Naive thymus-derived CD4-positive, alpha-beta T cell (primary cell): ENCODE measurements at regions not wholly inside any gene's neighbourhood (a gene's known extent, or its start where the extent isn't known, plus 50 kb on each side); places are given as distances from the start of the nearest gene placed in this dataset.

Experiments
- ATAC-seq: fragments of 150-1000 bp; cut with Tn5 transposase; 2 replicates; pipeline ENCODE4 v1.10.0; 2021; ENCODE audit warnings: mild to moderate bottlenecking, moderate library complexity
- CTCF ChIA-PET: fragments of 350-600 bp; sonication (Branson Sonifier 250); formaldehyde crosslinking; loops from one replicate; lab custom pipeline; 2021; ENCODE audit warnings: antibody characterized with exemption; lab: Charles Lee
- POLR2A ChIA-PET: fragments of 350-600 bp; sonication (Branson Sonifier 250); formaldehyde crosslinking; loops from one replicate; lab custom pipeline; 2021; ENCODE audit warnings: antibody characterized with exemption, inconsistent platforms; lab: Charles Lee
- DNase-seq, 9 donors: peaks; one replicate each; pipeline versions ENCODE4 v3.0.0 to v3.0.0-alpha.2; 2020 to 2022; ENCODE audit warnings: mixed read lengths in 1 of 9
- H3K27ac ChIP-seq: one replicate; pipeline ENCODE4 v1.7.0; 2013; ENCODE audit warnings: mild to moderate bottlenecking, low read depth, low read length, moderate library complexity
- H3K27me3 ChIP-seq, 2 donors: one replicate each; pipeline ENCODE4 v1.7.0; 2013; ENCODE audit warnings: low read length in 2 of 2, mild to moderate bottlenecking in 2 of 2, moderate library complexity in 2 of 2; ENCODE audit not compliant: control insufficient read depth in 2 of 2, insufficient read depth in 2 of 2
- H3K36me3 ChIP-seq, 3 experiments: 1 replicate in 2 of 3; 2 replicates in 1 of 3; pipeline ENCODE4 v1.7.0; 2013; ENCODE audit warnings: low read length in 3 of 3, mild to moderate bottlenecking in 3 of 3, moderate library complexity in 1 of 3; ENCODE audit not compliant: insufficient read depth in 3 of 3, control insufficient read depth in 2 of 3
- H3K4me1 ChIP-seq, 2 donors: one replicate each; pipeline ENCODE4 v1.7.0; 2013; ENCODE audit warnings: low read length in 2 of 2, mild to moderate bottlenecking in 2 of 2, moderate library complexity in 1 of 2; ENCODE audit not compliant: control insufficient read depth in 2 of 2, insufficient read depth in 2 of 2
- H3K4me3 ChIP-seq: 2 replicates; pipeline ENCODE4 v1.7.0; 2013; ENCODE audit warnings: mild to moderate bottlenecking, low read length
- H3K9me3 ChIP-seq, 3 experiments: 1 replicate in 2 of 3; 2 replicates in 1 of 3; pipeline ENCODE4 v1.7.0; 2013; ENCODE audit warnings: low read length in 3 of 3; ENCODE audit not compliant: control insufficient read depth in 2 of 3
- H3K27ac Mint-ChIP-seq, 9 donors: one replicate each; pipeline ENCODE4 v1.8.0; 2020 to 2022; ENCODE audit warnings: mixed read lengths in 9 of 9, mild to moderate bottlenecking in 8 of 9, moderate library complexity in 5 of 9, inconsistent platforms in 2 of 9
- H3K27me3 Mint-ChIP-seq, 5 donors: one replicate each; pipeline ENCODE4 v1.8.0; 2021 to 2022; ENCODE audit warnings: mixed read lengths in 5 of 5, mild to moderate bottlenecking in 1 of 5
- H3K36me3 Mint-ChIP-seq, 5 donors: one replicate each; pipeline ENCODE4 v1.8.0; 2020 to 2022; ENCODE audit warnings: mixed read lengths in 5 of 5, mild to moderate bottlenecking in 3 of 5, inconsistent platforms in 1 of 5
- H3K4me1 Mint-ChIP-seq, 7 donors: one replicate each; pipeline ENCODE4 v1.8.0; 2020 to 2022; ENCODE audit warnings: mixed read lengths in 7 of 7, mild to moderate bottlenecking in 3 of 7, inconsistent platforms in 1 of 7
- H3K4me3 Mint-ChIP-seq, 10 donors: one replicate each; pipeline ENCODE4 v1.8.0; 2020 to 2022; ENCODE audit warnings: mild to moderate bottlenecking in 10 of 10, mixed read lengths in 10 of 10, moderate library complexity in 6 of 10, inconsistent platforms in 2 of 10
- H3K9me3 Mint-ChIP-seq, 11 donors: one replicate each; pipeline ENCODE4 v1.8.0; 2020 to 2022; ENCODE audit warnings: mixed read lengths in 11 of 11, mild to moderate bottlenecking in 4 of 11, inconsistent platforms in 1 of 11, moderate library complexity in 1 of 11
- intact Hi-C, 2 donors: fragments of 100-400 bp; cut with micrococcal nuclease; formaldehyde crosslinking; loops; one replicate each; pipeline ENCODE4 v1.15.1; 2023

GRCh38 chr11:103541186-103541795, 432.1 kb downstream of the DYNC2H1 start:
- CTCF ChIA-PET, result no interaction called here
- Histone ChIP-seq H3K27ac (no peak overlapping the region), H3K27me3 (no peaks in the 10 kb centered on the region), H3K36me3 (no peaks in the 10 kb centered on the region), H3K4me1 (no peaks in the 10 kb centered on the region), H3K9me3 (peaks cover 0 to 22% (median 0%) of the 10 kb centered on the region in 3 experiments), H3K4me3 (no peak overlapping the region)
- peaks cover 0 to 23% (median 4%) of the 10 kb centered on the region in 11 donors for H3K9me3 Mint-ChIP-seq
- intact Hi-C loops, result no loop called here
- DNase-seq, result peak in 3 of 9 donors; percentile 1 to 12 (median 9)
- no peaks in the 10 kb centered on the region for H3K4me1 Mint-ChIP-seq
- POLR2A ChIA-PET, result no interaction called here
- no peak for ATAC-seq
- H3K36me3 Mint-ChIP-seq, result no peaks in the 10 kb centered on the region
- H3K27me3 Mint-ChIP-seq, result peaks cover 0 to 1% (median 0%) of the 10 kb centered on the region in 5 donors
- H3K27ac Mint-ChIP-seq, result no peak overlapping the region
- no peak overlapping the region for H3K4me3 Mint-ChIP-seq

- no peak for DNase-seq
- Histone ChIP-seq H3K4me3 (no peak overlapping the region), H3K27ac (no peak overlapping the region), H3K36me3 (no peaks in the 10 kb centered on the region), H3K27me3 (no peaks in the 10 kb centered on the region), H3K4me1 (no peaks in the 10 kb centered on the region), H3K9me3 (peaks cover 0 to 22% (median 0%) of the 10 kb centered on the region in 3 experiments)
- H3K9me3 Mint-ChIP-seq, result peaks cover 0 to 23% (median 4%) of the 10 kb centered on the region in 11 donors
- no peak overlapping the region for H3K27ac Mint-ChIP-seq
- no peaks in the 10 kb centered on the region for H3K4me1 Mint-ChIP-seq
- no peak for ATAC-seq
- intact Hi-C loops, result no loop called here
- H3K36me3 Mint-ChIP-seq, result no peaks in the 10 kb centered on the region
- H3K4me3 Mint-ChIP-seq, result no peak overlapping the region
- CTCF ChIA-PET, result no interaction called here
- POLR2A ChIA-PET, result no interaction called here
- no peaks in the 10 kb centered on the region for H3K27me3 Mint-ChIP-seq
These were observed 433.6 kb downstream of the DYNC2H1 start for GRCh38 chr11:103542851-103543250.

- no peaks in the 10 kb centered on the region for H3K36me3 Mint-ChIP-seq
These were observed 434.2 kb downstream of the DYNC2H1 start for GRCh38 chr11:103543456-103543855.

GRCh38 chr11:103544874-103545273, 435.6 kb downstream of the DYNC2H1 start:
- H3K36me3 Mint-ChIP-seq, result no peaks in the 10 kb centered on the region
- H3K4me1 ChIP-seq, result no peaks in the 10 kb centered on the region
- DNase-seq (no peak), ATAC-seq (no peak)
- H3K4me3 Mint-ChIP-seq, result no peak overlapping the region
- intact Hi-C loops, result no loop called here
- peaks cover 0 to 22% (median 0%) of the 10 kb centered on the region in 3 experiments for H3K9me3 ChIP-seq
- H3K4me3 ChIP-seq, result no peak overlapping the region
- POLR2A ChIA-PET, result no interaction called here
- H3K27ac Mint-ChIP-seq, result no peak overlapping the region
- H3K9me3 Mint-ChIP-seq, result peaks cover 0 to 16% (median 4%) of the 10 kb centered on the region in 11 donors
- CTCF ChIA-PET, result no interaction called here
- no peaks in the 10 kb centered on the region for H3K27me3 ChIP-seq
- H3K4me1 Mint-ChIP-seq, result no peaks in the 10 kb centered on the region
- no peaks in the 10 kb centered on the region for H3K27me3 Mint-ChIP-seq
- H3K36me3 ChIP-seq, result no peaks in the 10 kb centered on the region
- no peak overlapping the region for H3K27ac ChIP-seq

More at GRCh38 chr11:103543456-103543855, 434.2 kb downstream of the DYNC2H1 start:
- no peaks in the 10 kb centered on the region for H3K27me3 ChIP-seq
- no peak overlapping the region for H3K4me3 ChIP-seq
- Mint-ChIP-seq H3K4me3 (no peak overlapping the region), H3K27me3 (no peaks in the 10 kb centered on the region), H3K4me1 (no peaks in the 10 kb centered on the region), H3K9me3 (peaks cover 0 to 23% (median 4%) of the 10 kb centered on the region in 11 donors), H3K27ac (no peak overlapping the region)
- POLR2A ChIA-PET, result no interaction called here
- CTCF ChIA-PET, result interaction anchor here (0.6 kb wide), 1 partner anchor 676 kb away, joined by 3 read pairs; no protein-coding TSS in a partner anchor
- H3K36me3 ChIP-seq, result no peaks in the 10 kb centered on the region
- H3K4me1 ChIP-seq, result no peaks in the 10 kb centered on the region
- intact Hi-C loops, result no loop called here
- no peak for DNase-seq
- H3K9me3 ChIP-seq, result peaks cover 0 to 22% (median 0%) of the 10 kb centered on the region in 3 experiments
- no peak overlapping the region for H3K27ac ChIP-seq
- no peak for ATAC-seq

GRCh38 chr11:103545551-103545950, 436.3 kb downstream of the DYNC2H1 start:
- no peaks in the 10 kb centered on the region for H3K4me1 Mint-ChIP-seq
- ATAC-seq, result no peak
- H3K27ac Mint-ChIP-seq, result no peak overlapping the region
- intact Hi-C loops, result no loop called here
- no peaks in the 10 kb centered on the region for H3K27me3 Mint-ChIP-seq
- Histone ChIP-seq H3K9me3 (peaks cover 0 to 22% (median 0%) of the 10 kb centered on the region in 3 experiments), H3K4me3 (no peak overlapping the region), H3K27me3 (no peaks in the 10 kb centered on the region), H3K27ac (no peak overlapping the region), H3K4me1 (no peaks in the 10 kb centered on the region), H3K36me3 (no peaks in the 10 kb centered on the region)
- peaks cover 0 to 13% (median 2%) of the 10 kb centered on the region in 11 donors for H3K9me3 Mint-ChIP-seq
- ChIA-PET POLR2A (no interaction called here), CTCF (no interaction called here)
- H3K4me3 Mint-ChIP-seq, result no peak overlapping the region
- DNase-seq, result no peak
- no peaks in the 10 kb centered on the region for H3K36me3 Mint-ChIP-seq

GRCh38 chr11:103546236-103546635, 437.0 kb downstream of the DYNC2H1 start:
- Histone ChIP-seq H3K36me3 (no peaks in the 10 kb centered on the region), H3K9me3 (peaks cover 0 to 16% (median 0%) of the 10 kb centered on the region in 3 experiments), H3K4me1 (no peaks in the 10 kb centered on the region), H3K4me3 (no peak overlapping the region), H3K27ac (no peak overlapping the region), H3K27me3 (no peaks in the 10 kb centered on the region)
- ATAC-seq (no peak), DNase-seq (no peak)
- H3K4me3 Mint-ChIP-seq, result no peak overlapping the region
- POLR2A ChIA-PET, result no interaction called here
- CTCF ChIA-PET, result no interaction called here
- no peaks in the 10 kb centered on the region for H3K27me3 Mint-ChIP-seq
- no peak overlapping the region for H3K27ac Mint-ChIP-seq
- H3K4me1 Mint-ChIP-seq, result no peaks in the 10 kb centered on the region
- H3K36me3 Mint-ChIP-seq, result no peaks in the 10 kb centered on the region
- peaks cover 0 to 9% (median 1%) of the 10 kb centered on the region in 11 donors for H3K9me3 Mint-ChIP-seq
- intact Hi-C loops, result no loop called here

- Mint-ChIP-seq H3K36me3 (no peaks in the 10 kb centered on the region), H3K9me3 (peaks cover 0 to 4% (median 0%) of the 10 kb centered on the region in 11 donors), H3K27ac (no peak overlapping the region), H3K27me3 (no peaks in the 10 kb centered on the region), H3K4me1 (no peaks in the 10 kb centered on the region), H3K4me3 (no peak overlapping the region)
- Histone ChIP-seq H3K27ac (no peak overlapping the region), H3K9me3 (peaks cover 0 to 8% (median 0%) of the 10 kb centered on the region in 3 experiments), H3K36me3 (no peaks in the 10 kb centered on the region), H3K27me3 (no peaks in the 10 kb centered on the region), H3K4me1 (no peaks in the 10 kb centered on the region), H3K4me3 (no peak overlapping the region)
- ChIA-PET CTCF (no interaction called here), POLR2A (no interaction called here)
- ATAC-seq (no peak), DNase-seq (no peak)
- intact Hi-C loops, result no loop called here
These were observed 437.8 kb downstream of the DYNC2H1 start for GRCh38 chr11:103547024-103547423.
